ENCODE measurements at regions not wholly inside any gene's neighbourhood (a gene's known extent, or its start where the extent isn't known, plus 50 kb on each side); places are given as distances from the start of the nearest gene placed in this dataset.
"Not testable (repeated sequence)": the region's sequence is repeated elsewhere in the genome, so short reads cannot be mapped to it uniquely, and the experiment has no call there.

DNA sequence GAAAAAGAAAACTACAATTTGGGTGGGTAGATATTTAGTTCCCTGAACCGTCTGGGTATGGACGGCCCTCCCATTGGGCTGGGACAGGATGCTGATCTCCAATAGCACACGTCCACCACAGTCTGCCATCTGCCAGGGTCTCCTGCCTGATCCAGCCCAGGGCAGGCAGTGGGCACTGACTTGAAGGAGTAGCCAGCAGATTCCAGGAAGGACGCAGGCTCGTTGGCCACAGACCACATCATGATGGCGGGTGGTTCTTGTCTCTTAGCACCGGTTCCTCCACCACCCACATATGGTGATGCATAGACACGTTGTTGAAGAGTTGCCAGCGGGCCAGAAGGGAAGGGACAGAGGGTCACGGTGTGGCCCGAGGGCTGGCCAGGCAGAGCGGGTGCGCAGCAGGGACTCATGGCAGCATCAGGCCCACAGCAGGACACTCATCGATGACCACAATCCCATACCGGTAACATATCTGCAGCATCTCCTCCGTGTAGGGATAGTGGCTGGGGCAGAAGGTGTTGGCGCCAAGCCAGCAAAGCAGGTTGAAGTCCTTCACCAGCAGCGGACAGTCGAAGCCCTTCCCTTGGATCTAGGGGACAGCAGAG, 155.8 kb upstream of the FAM174A start:
- DNase-seq: not testable (repeated sequence)

DNA sequence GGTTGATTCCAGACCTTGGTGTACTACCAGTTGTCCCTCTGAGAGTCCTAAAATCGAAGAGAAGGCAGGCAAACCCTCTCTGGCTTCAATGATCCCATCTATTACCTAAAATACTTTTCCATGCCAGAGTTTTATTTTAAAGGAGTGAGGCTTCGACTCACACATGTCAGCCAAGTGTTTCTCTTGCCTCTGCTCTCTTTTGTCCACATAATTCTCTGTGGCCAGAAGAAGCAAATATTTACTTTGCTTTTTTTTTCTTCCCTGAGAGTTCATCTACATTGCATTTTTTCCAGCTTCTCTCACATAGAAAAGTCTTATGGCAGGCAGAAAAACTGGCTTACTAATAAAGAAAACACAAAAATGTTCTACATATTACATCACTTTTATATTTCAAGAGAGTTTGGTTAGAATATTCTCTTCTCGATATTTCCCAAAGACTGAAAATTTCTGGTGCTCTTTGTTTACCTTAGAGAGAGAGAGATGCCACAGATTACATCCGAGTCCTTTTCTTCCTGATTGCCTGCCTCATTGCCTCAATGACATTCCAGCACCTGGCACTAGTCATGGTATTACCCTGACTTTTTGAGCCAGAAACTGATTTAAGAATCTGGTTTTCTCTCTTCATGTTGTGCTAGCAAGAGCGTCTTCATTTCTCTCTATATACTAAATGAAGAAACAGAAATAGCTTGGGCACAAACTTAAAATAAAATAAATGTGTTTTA, 170.3 kb upstream of the FAM174A start:
- DNase-seq: not testable (repeated sequence)

DNA sequence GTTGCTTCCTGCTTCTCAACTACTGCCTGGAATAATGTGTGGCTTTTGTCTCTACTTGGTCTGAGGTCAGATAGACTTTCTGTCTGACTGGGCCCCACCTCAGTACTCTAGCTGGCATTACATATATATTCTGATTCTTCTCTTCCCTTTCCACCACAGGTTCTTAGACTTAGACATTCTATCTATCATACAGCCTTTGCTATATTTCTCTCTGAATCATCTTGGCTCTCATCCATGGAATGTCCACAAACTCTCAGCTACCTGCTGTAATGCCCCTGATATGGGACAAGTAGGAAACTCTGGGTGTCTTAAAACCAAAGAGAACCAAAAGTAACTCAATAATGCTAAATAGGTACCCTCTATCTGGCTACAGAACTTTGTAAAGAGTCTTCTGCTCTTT, 170.8 kb upstream of the FAM174A start:
- not testable (repeated sequence) for DNase-seq

- not testable (repeated sequence) for DNase-seq
Observed at GRCh38 chr5:100359998-100360397, 175.2 kb upstream of the FAM174A start.

DNA sequence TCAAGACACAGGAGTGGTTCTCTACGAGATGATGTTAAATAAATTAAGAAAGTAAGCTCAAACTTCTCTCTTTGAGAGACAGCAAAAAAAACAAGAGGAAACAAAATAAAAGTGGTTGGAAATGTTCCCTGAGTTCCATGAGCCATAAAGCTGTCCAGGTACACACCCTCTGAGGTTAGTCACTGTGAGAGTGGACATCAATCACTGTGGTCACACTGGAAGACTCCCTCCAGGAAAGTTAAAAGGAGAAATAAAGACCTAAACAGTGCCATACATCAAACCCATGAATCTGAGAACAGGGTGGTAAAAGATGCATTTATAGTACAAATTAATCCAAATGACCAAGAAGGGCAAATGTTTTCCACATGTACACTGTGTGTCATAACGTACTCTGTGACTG, 188.9 kb upstream of the FAM174A start:
- DNase-seq: peak; percentile 18

DNA sequence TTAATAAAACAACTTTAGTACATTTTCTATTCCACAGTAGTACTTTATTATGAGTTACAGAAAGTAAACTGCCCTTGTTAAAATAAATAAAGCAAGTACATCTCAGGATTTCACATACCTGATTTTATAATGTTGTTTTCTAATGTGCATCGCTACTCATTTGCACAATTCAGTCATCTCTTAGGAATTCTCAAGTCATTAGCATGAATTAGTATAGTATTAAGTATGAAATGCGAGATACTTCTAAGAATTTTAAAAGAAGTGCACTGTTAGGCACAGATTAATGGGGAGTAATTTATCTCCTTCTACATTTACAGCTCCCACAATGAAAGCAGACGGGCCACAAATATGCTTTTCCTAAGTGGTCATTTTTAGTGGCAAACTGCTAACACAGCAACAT, 193.7 kb upstream of the FAM174A start:
- not testable (repeated sequence) for DNase-seq

DNA sequence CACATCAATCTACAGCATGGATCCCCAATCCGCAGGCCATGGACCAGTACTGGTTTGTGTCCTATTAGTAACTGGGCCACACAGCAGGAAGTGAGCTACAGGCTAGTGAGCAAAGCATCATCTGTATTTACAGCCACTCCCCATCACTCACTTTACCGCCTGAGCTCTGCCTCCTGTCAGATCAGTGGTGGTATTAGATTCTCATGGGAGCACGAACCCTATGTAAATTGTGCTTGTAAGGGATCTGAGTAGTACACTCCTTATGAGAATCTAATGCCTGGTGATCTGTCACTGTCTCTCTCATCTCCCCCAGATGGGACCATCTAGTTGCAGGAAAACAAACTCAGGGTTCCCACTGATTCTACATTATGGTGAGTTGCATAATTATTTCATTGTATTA, 212.7 kb upstream of the FAM174A start:
- DNase-seq: no peak

DNA sequence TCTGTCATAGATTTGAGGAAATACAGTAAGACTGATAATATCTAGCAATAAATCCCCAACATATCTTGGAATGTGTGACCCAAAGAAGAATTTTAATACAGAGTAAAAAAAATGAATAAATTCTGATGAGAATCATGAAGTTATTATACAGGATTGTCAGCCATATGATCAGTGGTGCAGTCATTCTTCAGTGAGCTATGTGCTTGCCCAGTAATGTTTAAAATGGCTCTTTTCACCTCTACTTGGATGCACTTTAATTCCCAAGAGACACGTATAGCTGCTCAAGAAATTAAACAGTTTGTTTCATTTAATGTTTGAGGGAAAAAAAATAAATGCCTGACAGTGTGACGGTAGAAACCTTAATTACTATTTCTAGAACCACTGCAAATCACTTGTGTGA, 215.3 kb upstream of the FAM174A start:
- no peak for DNase-seq

GRCh38 chr5:100313657-100314056, 221.5 kb upstream of the FAM174A start:
- DNase-seq: no peak

DNA sequence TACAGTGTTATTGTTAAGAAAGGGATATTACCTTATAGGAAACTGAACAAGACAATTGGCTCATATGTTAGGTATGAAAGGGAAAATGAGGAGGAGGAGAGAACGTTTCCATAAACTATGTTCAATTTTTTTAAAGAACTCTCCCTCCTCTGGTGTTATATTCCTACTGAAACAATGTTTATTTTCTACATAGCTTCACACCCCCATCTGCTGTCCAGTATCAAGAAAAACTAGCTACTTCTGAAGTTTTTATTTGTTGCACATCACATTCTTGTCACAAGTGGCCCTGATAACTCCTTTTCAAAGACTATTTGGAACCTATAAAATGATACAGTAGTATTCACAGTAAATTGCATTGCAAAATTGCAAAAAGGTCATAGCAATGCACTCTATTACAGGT, 223.4 kb upstream of the FAM174A start:
- DNase-seq: peak; percentile 35

DNA sequence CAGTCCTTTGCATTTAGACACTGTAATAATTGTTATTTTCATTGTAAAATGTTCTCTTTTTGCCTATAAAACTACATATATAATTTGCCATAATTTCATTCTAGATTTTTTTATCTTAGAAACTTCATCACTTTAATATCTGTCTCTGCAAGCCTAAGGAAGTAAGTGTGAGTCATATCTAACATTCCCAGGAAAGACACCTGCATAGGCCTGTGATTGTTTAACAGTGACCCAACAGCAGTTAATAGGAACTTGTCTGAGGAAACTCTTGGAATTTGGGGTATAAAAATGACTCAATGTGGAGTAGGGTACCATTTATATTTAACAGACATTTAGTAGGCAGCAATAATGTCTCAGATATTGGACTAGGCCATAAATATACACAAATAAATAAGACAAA, 229.2 kb upstream of the FAM174A start:
- no peak for DNase-seq

DNA sequence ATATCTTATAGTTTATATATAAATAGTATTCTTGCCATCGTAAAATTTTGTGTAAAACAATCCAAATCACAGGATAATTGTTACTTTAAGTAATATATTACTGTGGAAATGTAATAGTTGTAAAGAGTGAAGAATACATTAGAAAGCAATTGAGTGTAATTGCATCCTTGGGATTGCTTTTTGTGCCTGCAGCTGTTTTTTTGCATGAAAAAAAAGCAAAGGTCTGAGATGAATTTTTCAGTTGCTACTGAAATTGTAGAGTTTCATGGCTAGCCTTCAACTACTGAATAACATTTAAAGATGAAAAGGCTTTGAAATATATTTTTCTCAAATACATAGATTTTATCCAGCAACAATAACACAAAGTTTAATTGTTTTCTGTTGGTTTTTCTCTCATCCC, 232.0 kb upstream of the FAM174A start:
- DNase-seq: no peak

DNA sequence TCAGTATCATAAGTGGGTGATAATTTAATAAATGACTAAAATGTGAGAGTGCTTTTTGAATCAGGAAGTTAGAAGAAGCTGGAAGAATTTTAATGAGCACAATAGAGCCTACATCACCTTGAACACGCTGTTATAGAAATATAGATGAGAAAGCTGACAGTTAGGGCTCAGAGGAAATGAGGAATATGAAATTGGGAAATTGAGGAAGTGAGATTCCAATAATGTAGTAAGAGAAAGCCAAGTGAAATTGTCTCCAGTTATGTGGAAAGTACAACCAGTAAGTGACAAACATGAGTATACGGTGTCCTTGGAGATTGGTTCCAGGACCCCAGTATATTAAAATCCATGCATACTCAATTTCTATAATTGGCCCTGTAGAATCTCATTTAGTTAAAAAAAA, 235.9 kb upstream of the FAM174A start:
- DNase-seq: no peak

- no peak for DNase-seq
Observed at GRCh38 chr5:100276071-100276470, 259.1 kb upstream of the FAM174A start.

DNA sequence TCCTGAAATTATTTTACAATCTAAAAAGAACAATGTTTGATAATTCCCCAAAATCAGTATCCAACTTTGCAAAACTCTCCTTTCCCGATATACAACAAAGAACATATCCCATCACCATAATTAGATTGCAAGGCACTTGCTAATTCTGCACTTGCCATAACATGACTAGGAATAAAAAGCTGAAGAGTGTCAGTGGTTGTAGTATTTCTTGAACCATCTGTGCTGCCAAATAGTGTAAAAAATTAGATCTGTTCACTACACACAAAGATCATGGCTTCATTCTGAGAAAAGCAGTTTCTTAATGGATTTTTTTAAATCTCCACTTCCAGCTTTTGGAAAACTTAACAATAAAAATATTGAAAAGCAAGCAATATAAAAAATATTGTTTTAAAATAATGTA, 259.5 kb upstream of the FAM174A start:
- no peak for DNase-seq

DNA sequence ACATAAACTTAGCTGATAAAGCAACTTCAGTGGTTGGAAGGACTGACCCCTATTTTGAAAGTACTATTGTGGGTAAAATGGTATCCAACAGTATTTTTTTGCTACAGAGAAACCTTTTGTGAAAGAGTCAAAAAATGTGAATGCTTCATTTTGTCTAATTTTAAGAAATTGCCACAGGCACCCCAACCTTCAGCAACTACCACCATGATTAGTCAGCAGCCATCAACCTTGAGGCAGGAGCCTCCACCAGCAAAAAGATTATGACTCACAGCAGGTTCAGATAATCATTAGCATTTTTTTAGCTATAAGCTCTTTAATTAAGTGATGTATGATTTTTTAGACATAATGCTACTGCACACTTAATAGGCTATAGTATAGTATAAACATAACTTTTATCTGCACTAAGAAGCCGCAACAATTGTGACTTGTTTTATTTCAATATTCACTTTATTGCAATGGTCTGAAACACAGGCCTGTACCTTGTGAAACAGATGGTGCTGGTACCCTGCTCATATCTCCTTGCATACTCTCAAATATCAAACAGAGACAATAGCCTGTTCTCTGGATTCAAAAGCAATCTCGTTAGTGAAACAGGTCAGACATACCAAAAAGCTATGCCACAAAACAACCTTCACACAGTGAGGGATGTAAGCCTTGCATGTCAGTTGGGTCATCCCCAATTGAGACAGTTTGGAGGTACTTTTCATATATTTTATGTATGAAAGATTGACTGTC, 261.2 kb upstream of the FAM174A start:
- no peak for DNase-seq

DNA sequence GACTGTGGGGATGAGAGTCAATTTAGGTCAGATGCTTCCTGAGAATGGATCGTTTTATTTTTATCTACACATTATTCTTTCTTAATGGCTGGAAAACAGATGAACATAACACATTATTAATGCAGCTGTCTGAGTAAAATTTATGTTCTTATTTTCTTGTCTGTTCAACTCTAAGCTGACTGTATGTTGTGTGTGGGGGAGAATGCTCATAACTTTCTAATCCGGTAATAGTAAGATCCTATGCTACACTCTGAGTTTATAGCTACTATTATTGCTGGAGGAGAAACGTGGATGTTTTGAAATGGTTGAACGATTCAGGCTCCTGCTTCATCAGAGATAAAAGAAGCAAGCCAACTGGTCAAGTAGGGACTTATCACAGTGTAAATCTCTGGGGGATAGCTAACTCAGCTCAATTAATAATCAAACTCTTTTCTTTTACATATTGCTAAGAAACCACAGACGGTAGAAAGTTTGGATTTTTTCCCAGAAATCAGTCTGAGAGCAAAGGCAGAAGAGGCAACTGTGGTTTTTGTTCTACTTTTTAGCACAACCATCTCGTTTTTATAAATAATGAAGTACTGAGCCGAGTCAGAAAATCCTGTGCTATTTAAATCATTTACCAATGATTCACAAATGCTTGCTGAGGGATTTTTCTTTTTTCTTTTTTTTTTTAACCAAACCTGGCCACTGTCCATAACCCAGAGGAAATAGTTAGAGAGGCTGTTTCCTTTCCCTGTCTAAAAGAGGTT, 265.0 kb upstream of the FAM174A start:
- no peak for DNase-seq

DNA sequence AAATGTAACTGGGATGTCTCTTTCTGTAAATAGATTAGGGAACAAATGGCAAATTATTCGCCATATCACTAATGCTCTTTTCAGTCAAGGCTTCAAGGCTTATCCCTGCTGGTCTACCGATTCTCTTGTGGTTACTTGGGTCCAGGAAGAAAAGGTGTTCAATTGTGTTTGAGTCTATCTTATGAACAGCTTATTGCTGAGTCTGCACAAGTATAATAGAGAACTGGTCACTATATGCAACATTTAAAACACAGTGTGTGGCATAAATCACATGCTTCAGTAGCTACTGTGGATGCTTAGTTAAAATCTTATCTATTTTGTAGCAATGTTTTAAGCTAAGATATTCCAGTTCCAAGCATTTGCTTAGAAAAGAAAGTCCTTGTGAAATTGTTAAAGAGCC, 274.2 kb upstream of the FAM174A start:
- no peak for DNase-seq

GRCh38 chr5:100252944-100253343, 282.2 kb upstream of the FAM174A start:
- DNase-seq: no peak

DNA sequence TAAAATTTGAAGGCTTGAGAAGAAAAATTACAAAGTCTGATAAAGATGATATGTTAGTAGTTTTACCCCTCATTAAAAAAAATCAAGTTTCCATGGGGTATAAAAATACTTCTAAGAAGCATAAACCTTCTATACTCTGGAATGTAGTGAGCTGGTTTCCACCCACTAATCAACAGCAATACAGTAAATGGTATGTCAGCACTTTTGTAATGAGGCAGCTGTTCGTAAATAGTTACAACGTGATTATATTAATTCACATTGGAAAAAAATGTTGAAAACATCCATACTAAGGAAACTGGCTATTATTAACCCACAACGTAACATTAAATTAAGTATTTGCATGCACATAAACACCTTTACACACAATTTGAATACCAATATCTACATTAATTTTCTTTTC, 283.1 kb upstream of the FAM174A start:
- DNase-seq: no peak

- DNase-seq: no peak
Observed at GRCh38 chr5:100249884-100250269, 285.3 kb upstream of the FAM174A start.

GRCh38 chr5:100249211-100249883, 285.8 kb upstream of the FAM174A start:
- no peak for DNase-seq
